H1 (cell line): ENCODE measurements at regions not wholly inside any gene's neighbourhood (a gene's known extent, or its start where the extent isn't known, plus 50 kb on each side); places are given as distances from the start of the nearest gene placed in this dataset.

Source experiments
- SAP30 ChIP-seq: fragments of 300-600 bp; sonication (generic); IDR thresholded peaks from 2 replicates; pipeline ENCODE4 v1.7.1; 2012; ENCODE audit warnings: low read length, moderate library complexity, mild to moderate bottlenecking, inconsistent platforms; ENCODE audit not compliant: insufficient read depth, insufficient replicate concordance

GRCh38 chr13:82938644-82939043 is 943.6 kb downstream of the SLITRK1 start (continued):
- TF ChIP-seq SAP30 = no peak
- TF ChIP-seq, all 59 proteins: peak for 0
